ENCODE measurements at regions not wholly inside any gene's neighbourhood (a gene's known extent, or its start where the extent isn't known, plus 50 kb on each side); places are given as distances from the start of the nearest gene placed in this dataset.

DNA sequence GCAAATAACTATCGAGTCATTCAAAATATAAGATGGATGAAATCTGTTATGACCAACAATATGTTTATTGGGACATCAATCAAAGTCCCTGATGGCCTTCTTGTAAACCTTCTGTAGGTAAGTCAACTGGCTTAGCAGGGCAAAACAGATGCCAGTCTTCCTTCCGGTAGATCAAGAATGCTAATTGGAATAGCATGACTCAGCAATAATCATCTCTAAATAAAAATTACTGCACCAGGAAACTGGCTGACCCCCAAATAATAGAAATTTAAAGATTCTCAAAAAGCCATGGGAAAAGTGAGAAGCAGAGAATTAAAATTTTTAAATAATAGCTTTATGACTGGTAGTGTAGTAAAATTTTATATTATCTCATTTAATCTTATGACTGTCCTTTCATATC, 1005.4 kb downstream of the OLFM4 start:
- TF ChIP-seq, protein P1, sequence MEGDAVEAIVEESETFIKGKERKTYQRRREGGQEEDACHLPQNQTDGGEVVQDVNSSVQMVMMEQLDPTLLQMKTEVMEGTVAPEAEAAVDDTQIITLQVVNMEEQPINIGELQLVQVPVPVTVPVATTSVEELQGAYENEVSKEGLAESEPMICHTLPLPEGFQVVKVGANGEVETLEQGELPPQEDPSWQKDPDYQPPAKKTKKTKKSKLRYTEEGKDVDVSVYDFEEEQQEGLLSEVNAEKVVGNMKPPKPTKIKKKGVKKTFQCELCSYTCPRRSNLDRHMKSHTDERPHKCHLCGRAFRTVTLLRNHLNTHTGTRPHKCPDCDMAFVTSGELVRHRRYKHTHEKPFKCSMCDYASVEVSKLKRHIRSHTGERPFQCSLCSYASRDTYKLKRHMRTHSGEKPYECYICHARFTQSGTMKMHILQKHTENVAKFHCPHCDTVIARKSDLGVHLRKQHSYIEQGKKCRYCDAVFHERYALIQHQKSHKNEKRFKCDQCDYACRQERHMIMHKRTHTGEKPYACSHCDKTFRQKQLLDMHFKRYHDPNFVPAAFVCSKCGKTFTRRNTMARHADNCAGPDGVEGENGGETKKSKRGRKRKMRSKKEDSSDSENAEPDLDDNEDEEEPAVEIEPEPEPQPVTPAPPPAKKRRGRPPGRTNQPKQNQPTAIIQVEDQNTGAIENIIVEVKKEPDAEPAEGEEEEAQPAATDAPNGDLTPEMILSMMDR (IDR thresholded peaks at IDR 0.05; ENCODE audit: low read depth, low read length, poor library complexity, severe bottlenecking), result no peak
- no peak for TF ChIP-seq EZH2phosphoT487 (IDR thresholded peaks at IDR 0.05; ENCODE audit: borderline replicate concordance, low read length)
